ENCODE measurements at regions not wholly inside any gene's neighbourhood (a gene's known extent, or its start where the extent isn't known, plus 50 kb on each side); places are given as distances from the start of the nearest gene placed in this dataset.
"Not testable (repeated sequence)": the region's sequence is repeated elsewhere in the genome, so short reads cannot be mapped to it uniquely, and the experiment has no call there.

DNA sequence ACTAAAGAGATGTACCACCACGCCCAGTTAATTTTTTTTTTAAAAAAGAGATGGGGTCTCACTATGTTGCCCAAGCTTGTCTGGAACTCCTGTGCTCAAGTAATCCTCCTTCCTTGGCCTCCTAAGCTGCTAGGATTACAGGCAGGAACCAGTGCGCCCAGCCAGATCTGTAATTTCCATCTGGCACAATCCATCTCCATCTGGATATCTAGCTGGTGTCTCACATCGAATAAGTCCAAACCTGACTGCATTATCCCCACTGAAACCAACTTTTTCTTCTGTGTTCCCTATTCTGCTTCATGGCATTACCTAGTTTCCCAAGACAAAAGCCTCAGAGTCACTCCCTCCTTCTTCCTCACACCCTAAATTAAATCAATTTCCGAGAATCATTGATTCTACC is 125.8 kb upstream of the TEX13C start:
- DNase-seq (ENCODE audit: low read depth, low spot score): no peak
- no peak overlapping the region for H3K27ac ChIP-seq

DNA sequence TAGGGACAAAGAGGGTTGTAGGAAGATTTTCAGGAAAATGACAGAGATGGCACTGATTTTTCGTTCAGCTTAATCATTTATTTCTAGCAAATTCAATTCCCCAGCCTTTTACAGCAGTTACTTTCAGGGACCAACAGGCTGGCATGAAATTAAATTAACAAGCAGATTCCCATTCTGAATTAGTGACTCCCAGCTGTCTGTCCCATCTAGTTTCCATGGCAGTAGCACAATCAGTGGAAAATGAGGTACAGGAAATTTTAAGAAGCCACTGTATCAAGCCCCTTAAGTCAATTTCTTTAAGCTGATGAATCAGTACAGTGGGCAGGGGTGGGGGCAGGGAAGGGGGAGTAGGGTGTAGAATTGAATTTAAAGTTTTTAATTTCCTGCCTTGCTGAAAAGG is 121.1 kb upstream of the TEX13C start:
- H3K27ac ChIP-seq: no peak overlapping the region
- no peak for DNase-seq (ENCODE audit: low read depth, low spot score)

DNA sequence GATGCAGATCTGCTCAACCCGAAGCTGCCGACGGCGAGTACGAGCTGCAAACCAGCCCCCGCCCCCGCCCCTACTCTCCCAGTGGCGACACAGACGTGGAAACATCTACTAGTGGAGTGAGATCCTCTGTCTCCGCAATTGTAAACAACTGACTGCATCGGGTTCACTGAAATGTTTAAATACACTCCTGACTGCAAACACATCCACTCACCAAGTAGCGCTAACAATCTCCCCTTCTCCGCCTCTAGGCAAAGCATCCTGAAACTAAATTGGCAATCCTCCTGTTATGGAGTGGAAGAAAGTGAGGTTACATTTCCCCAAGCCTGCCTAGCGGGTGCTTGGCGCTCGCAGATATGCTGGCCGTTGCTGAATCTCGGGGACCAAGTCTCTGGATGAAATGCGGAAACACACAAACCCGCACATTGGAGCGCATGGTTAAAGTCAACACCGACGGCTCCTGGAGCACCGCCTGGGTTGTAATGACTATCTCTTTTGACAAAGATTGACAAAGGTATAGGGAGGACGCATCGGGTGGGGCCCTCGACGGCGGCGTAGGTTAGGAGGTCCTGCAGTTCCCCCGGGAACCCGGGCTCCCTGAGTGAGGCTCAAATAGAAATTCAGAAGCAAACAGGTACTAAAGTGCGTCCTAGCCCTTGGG is 117.0 kb upstream of the TEX13C start:
- H3K27ac ChIP-seq: no peak overlapping the region
- no peak for DNase-seq (ENCODE audit: low read depth, low spot score)

DNA sequence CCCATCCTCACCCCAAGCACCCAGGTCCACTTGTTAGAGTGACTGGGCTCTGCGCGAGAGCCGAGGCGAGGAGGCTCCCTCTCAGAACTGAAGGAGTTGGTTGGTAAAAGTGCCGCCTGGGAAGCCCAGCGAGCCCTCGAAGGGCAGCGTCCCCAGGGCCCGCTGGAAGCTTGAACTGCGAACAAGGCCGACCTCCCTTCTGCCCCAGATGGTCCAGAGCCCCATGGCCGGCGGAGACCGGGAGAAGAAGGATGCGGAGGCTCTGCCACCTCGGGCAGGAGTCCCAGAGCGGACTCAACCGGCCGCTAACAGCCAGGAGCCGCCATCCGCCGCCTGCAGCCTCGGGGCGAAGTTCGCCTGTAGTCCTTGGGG is 116.3 kb upstream of the TEX13C start:
- no peak for DNase-seq (ENCODE audit: low read depth, low spot score)
- H3K27ac ChIP-seq: no peak overlapping the region

DNA sequence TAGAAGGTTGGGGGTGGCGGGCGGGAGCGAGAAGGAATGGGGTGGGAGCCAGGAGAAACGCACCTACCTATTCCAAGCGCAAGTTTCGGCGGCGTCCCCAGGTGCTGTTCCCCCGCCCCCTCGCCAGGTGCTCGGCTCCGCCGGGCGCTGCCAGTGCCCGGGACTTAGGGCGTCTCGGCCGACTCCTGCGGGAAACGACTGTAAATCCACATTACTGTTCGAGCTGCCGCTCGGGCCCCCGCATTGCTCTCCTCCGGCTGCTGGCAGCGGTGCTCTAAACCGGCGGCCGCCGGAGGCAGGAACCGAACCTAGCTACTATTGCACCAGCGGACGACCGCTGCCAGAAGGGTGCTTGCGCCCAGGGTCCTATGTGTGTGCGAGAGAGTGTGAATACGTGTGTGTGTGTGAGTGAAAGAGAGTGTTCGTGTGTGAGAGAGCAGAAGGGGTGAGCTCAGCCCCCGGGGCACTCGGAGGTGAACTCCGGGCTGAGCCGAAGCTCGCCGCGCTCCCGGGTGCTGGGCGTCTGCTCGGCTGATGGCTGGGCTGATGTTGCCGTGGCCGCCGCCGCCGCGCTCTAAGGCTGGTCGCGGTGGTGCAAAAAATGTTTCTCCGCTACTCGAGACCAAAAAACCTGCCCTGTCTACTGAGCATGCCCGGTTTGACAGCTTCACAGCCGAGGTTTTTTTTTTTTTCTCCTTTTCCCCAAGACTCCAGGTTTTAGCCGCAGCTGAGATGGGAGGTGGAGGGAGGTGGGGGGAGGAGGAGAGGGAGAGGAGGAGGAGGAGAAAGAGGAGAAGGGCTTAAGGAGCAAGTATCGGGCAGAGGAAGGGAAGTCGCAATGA is 115.7 kb upstream of the TEX13C start:
- DNase-seq (ENCODE audit: low read depth, low spot score): no peak
- no peak overlapping the region for H3K27ac ChIP-seq

DNA sequence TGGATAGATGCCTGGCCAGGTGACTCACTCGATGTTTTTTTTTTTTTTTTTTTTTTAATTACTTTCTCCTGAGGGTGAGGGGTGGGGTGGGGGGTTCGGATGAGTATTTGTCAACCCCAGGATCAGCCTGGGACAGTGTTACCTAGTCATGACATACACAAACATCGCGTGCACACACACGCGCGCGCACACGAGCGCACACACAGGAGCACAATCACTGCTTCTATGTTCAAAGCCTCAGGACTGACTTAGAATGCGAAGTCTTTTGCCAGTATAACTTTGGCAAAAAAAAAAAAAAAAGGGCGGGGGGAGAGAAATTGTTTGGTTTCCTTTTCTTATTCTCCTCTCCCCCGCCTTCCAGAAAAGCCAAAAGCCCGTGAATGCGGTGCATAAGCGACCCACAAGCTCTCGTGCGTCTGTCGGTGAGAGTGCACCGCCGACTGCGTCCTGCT is 115.0 kb upstream of the TEX13C start:
- H3K27ac ChIP-seq: no peak overlapping the region
- no peak for DNase-seq (ENCODE audit: low read depth, low spot score)

DNA sequence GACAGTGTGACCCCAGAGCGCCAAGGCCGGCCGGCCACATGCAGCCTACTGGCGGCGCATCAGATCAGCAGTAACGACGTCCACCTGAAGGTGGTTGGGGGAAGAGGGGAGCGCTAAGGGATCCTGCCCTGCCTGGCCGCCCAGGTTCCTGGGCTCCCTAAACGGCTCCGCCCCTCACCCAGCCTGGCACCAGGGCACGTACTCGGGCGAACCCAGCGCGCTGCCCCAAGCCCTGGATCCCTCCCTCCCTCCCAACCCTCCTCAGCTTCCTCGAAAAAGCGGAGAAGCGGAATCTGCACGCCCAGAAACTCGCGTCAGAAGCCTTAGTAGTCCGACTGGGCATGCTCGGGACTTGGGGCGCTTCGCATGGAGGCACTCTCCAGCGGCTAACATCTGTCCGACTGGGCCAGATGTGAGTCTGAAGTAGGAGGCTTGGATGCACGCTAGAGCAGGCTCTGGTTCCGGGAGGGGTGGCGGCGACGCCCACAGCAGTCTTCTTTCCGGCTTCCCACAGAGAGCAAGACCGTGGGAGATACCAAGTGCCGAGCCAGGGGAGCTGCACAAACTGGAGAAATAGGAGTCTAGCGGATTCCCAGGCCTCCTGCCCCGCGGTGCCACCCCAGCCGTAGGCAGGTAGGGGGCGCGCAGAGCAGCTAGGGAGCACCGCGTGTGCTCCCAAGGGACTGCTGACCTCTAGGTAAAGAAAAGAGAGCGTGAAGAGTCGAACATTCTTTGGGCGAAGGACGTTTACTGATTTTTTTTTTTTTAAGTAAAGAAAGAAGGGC is 114.3 kb upstream of the TEX13C start:
- DNase-seq (ENCODE audit: low read depth, low spot score): peak; percentile 14
- H3K27ac ChIP-seq: no peak overlapping the region

DNA sequence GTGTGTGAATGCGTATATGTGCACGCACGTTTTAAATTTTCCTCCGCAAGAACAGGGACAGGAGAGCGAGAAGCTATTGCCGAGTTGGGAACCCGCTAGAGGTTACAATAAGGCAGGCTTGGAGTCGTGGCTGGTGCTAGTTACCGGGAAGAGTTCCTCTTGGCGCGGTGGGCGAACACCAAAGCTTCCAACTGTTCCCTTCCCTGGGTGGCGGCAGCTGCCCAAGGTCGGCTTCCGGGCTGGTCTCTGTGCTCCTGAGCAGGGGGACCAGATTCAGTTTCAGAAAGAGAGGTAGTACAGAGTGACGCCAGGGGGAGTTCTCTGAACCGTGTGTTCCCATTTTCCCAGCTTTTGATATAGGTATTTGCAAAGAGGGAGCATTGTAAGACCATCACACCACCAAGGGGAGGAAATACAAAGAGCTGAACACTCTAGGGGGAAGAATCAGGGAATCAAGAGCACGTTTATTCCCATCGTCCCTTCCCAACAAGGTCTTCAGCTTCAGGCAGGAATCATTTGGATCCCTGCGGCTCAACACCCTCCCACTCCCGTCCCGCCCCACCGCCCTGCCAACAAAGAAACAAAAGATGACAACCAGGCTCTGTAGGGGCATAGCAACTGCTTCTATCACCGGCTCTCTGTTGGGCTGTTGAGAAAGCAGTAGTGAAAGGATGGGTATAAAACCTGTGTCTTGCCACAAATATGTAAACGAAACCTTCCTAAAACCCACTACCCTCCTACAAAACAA is 113.6 kb upstream of the TEX13C start:
- no peak for DNase-seq (ENCODE audit: low read depth, low spot score)
- H3K27ac ChIP-seq: no peak overlapping the region

DNA sequence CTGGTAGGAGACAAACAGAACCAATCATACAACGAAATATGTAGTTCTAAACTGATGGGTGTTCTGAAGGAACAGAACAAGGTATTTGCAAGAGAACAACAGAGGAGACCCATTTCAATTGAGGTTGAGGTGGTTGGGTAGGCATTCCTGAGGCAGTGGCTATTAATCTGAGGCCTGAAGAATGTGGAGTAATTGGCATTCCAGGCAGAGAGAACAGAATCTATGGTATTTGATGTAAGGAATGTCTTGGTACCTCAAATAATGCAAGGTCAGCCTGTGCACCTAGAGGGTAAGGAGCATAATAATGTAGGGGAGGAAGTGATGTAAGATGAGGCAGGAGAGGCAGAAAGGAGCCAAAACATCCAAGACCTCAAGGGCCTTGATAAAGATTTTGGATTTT is 109.5 kb upstream of the TEX13C start:
- no peak for DNase-seq (ENCODE audit: low read depth, low spot score)
- H3K27ac ChIP-seq: no peak overlapping the region

DNA sequence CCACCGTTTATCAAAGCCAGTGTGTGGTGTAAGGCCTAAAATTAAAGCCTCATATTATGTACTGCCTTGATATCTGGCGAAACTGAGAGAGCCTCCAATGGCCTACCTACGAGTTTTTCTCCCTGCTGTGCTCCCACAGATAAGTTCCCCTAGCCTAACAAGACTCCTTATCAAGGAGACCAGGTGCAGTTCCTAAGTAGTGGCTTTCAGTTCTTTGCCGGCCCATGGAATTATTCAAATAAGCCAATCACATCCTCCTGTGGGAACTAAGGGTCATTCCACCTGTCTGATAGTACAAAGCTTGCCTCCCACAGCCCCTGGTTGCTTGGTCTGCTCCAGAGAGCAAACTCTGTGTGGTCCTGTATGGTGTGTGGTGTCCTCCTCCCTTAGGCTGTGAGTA is 99.8 kb upstream of the TEX13C start:
- no peak for DNase-seq (ENCODE audit: low read depth, low spot score)
- H3K27ac ChIP-seq: no peak overlapping the region

DNA sequence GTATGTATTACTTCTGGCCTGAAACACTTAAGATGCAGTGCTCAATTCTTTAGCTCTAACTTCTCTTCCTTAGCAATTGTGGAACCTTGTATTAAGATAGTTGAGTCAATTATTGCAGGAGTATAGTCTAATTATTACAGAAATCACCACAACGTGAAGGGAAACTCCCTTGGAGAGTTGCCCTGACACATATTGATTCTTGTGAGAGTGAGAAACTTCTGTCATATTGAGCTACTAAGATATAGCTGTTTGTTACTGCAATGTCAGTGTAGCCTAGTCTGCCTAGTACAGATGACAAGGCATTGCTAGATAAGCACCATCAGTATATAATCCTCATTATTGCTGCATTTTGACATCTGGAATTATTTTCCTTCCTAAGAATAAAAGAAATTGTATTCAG is 82.7 kb upstream of the TEX13C start:
- no peak overlapping the region for H3K27ac ChIP-seq
- DNase-seq (ENCODE audit: low read depth, low spot score): no peak

DNA sequence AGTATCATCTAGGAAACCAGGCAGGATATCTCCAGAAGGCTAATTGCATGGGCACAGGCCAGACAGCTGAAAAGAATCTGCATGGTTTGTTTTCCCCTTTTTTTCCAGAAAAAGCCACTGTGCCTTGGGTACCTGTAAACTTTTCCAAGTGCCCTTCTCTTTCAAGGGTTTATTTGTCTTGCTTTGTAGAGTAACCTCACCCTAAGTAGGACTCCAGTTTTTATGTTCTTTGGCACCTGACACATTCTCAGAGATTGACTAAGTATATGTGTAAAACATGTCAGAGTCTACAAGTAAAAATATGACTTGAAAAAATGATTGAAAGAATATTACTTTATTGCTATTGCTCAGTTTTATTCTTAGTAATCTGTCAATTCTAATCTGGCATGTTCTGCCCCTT is 70.7 kb upstream of the TEX13C start:
- DNase-seq (ENCODE audit: low read depth, low spot score): no peak
- H3K27ac ChIP-seq: no peak overlapping the region

DNA sequence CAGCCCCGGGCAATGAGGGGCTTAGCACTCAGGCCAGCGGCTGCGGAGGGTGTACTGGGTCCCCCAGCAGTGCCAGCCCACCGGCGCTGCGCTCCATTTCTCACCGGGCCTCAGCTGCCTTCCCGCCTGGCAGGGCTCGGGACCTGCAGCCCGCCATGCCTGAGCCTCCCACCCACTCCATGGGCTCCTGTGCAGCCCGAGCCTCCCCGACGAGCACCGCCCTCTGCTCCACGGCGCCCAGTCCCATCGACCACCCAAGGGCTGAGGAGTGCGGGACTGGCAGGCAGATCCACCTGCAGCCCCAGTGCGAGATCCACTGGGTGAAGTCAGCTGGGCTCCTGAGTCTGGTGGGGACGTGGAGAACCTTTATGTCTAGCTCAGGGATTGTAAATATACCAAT is 63.9 kb upstream of the TEX13C start:
- DNase-seq (ENCODE audit: low read depth, low spot score); H3K27ac ChIP-seq: not testable (repeated sequence)

DNA sequence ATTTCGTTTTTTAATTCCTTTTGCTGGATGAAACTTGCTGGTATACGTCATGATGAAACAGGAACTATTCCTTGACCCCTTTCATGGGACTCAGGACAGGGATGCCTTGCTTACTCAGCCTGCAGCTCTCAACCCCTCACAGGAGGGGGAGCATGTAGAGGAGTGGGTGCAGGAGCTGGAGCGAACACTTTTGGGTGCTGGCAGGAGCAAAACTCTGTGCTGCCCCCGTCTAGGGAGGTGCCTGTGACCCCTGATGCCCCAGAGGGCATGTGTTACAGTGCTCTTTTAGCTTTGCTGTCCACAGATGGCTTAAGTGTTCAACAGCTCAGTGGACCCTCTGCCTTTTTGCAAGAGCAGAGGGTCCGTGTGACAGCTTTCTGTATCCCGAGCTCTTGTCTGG is 56.8 kb upstream of the TEX13C start:
- no peak for DNase-seq (ENCODE audit: low read depth, low spot score)
- no peak overlapping the region for H3K27ac ChIP-seq

DNA sequence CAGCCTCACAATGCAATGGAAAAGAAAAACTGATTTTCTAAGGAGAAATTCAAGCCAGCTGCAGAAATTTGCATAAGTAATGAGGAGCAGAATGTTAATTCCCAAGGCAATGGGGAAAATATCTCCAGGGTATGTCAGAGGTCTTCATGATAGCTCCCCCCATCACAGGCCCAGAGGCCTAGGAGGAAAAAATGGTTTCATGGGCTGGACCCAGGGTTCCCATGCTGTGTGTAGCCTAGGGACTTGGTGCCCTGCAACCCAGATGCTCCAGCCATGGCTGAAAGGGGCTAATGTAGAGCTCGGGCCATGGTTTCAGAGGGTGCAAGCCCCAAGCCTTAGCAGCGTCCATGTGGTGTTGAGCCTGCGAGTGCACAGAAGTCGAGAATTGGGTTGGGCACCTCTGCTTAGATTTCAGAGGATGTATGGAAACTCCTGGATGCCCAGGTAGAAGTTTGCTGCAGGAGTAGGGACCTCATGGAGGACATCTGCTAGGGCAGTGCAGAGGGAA is 53.5 kb upstream of the TEX13C start:
- DNase-seq (ENCODE audit: low read depth, low spot score): no peak
- H3K27ac ChIP-seq: no peak overlapping the region
